Prostate gland (tissue), 2 donors: ENCODE measurements at regions not wholly inside any gene's neighbourhood (a gene's known extent, or its start where the extent isn't known, plus 50 kb on each side); places are given as distances from the start of the nearest gene placed in this dataset.

Experiments
- CTCF ChIP-seq, 4 experiments: fragments of 200-600 bp in 2 of 4; fragments of 450-650 bp in 2 of 4; sonication (generic) in 2 of 4; IDR thresholded peaks; 1 replicate in 3 of 4; 2 replicates in 1 of 4; pipeline ENCODE4 v1.5.1; 2016 to 2019; ENCODE audit warnings: antibody characterized with exemption in 4 of 4, mild to moderate bottlenecking in 2 of 4, moderate library complexity in 2 of 4
- POLR2AphosphoS5 ChIP-seq: sonication (generic); formaldehyde crosslinking; IDR thresholded peaks from one replicate; pipeline ENCODE4 v1.6.1; 2017; ENCODE audit warnings: antibody characterized with exemption

GRCh38 chr2:48874282-48874681 lies 118.8 kb upstream of the LHCGR start:
- no peak for TF ChIP-seq POLR2AphosphoS5
- no peak for TF ChIP-seq CTCF (IDR thresholded peaks at IDR 0.05)
